Activated T-helper 17 cell treated with anti-CD3 and anti-CD28 coated beads, Interleukin-2, amount 50 U/mL, for 72 hours (primary cell): ENCODE measurements at regions not wholly inside any gene's neighbourhood (a gene's known extent, or its start where the extent isn't known, plus 50 kb on each side); places are given as distances from the start of the nearest gene placed in this dataset.
A peak's percentile ranks its signal among the peaks of the same experiment; 100 is the strongest.

Experiments used
- ATAC-seq: fragments of 150-1000 bp; cut with Tn5 transposase; replicated peaks from 2 replicates; pipeline ENCODE4 v1.10.0; 2021; ENCODE audit warnings: mild to moderate bottlenecking, moderate library complexity
- H3K27ac Mint-ChIP-seq: one replicate; pipeline ENCODE4 v1.8.0; 2022; ENCODE audit warnings: mixed read lengths
- H3K27me3 Mint-ChIP-seq: one replicate; pipeline ENCODE4 v1.8.0; 2022; ENCODE audit warnings: mixed read lengths
- H3K36me3 Mint-ChIP-seq: one replicate; pipeline ENCODE4 v1.8.0; 2022; ENCODE audit warnings: low read depth, mild to moderate bottlenecking, mixed read lengths
- H3K4me1 Mint-ChIP-seq: one replicate; pipeline ENCODE4 v1.8.0; 2022; ENCODE audit warnings: mixed read lengths
- H3K4me3 Mint-ChIP-seq: one replicate; pipeline ENCODE4 v1.8.0; 2022; ENCODE audit warnings: mild to moderate bottlenecking, mixed read lengths
- H3K9me3 Mint-ChIP-seq: one replicate; pipeline ENCODE4 v1.8.0; 2022; ENCODE audit warnings: mixed read lengths

GRCh38 chr6:16956361-16956760 is 145.5 kb upstream of the STMND1 start:
- Mint-ChIP-seq H3K27me3 (peaks cover 23% of the 10 kb centered on the region), H3K27ac (peak overlapping the region; percentile 73), H3K4me1 (peaks cover 18% of the 10 kb centered on the region), H3K36me3 (no peaks in the 10 kb centered on the region), H3K4me3 (peak overlapping the region; percentile 40), H3K9me3 (no peaks in the 10 kb centered on the region)
- ATAC-seq = peak; percentile 89

DNA sequence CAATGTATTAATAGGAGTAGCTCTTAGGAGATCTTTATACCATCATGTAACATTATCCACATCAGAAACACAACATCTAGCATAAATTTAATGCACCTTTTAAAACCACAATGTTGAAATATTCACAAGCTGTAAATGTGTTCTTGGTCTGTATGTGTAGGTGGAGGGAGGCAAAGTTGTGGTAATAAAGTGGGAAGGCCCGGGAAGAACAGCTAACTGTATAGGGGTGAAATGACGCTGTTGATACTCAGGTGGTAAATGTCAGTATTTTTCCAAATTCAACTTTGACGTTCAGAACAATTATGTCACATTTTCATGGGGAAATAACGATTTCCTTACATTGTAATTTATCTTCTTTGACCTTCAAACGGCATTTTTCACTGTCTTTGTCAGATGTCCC is 146.0 kb upstream of the STMND1 start:
- ATAC-seq = peak; percentile 65
- Mint-ChIP-seq H3K4me1 (peaks cover 21% of the 10 kb centered on the region), H3K36me3 (no peaks in the 10 kb centered on the region), H3K27me3 (peaks cover 23% of the 10 kb centered on the region), H3K27ac (peak overlapping the region; percentile 73), H3K4me3 (peak overlapping the region; percentile 40), H3K9me3 (no peaks in the 10 kb centered on the region)

DNA sequence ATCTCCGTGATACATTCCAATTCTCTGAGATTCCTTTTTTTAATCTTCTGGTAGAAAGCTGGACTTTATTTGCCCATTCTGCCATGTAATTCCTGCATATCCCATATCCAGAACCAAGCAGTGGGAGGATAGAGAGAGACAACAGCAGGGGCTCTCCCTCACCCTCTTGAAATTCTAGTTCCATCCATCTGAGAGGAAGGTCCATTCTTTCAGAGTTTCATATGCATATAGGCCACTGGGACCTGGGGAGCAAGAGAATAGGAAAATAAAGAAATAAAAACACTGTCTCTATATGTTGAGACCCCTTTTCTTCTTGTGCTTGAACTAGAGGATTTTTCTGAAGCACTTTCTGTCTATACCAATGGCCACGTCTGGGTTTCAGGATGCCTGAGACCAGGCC is 147.9 kb upstream of the STMND1 start:
- no peak overlapping the region for H3K27ac Mint-ChIP-seq
- no peaks in the 10 kb centered on the region for H3K36me3 Mint-ChIP-seq
- no peak overlapping the region for H3K4me3 Mint-ChIP-seq
- peaks cover 29% of the 10 kb centered on the region for H3K27me3 Mint-ChIP-seq
- no peak for ATAC-seq
- H3K9me3 Mint-ChIP-seq = no peaks in the 10 kb centered on the region
- H3K4me1 Mint-ChIP-seq = peaks cover 23% of the 10 kb centered on the region

- Mint-ChIP-seq H3K9me3 (no peaks in the 10 kb centered on the region), H3K4me3 (no peak overlapping the region), H3K4me1 (peaks cover 23% of the 10 kb centered on the region), H3K27me3 (peaks cover 32% of the 10 kb centered on the region), H3K27ac (no peak overlapping the region), H3K36me3 (no peaks in the 10 kb centered on the region)
- ATAC-seq = no peak
These were observed 148.4 kb upstream of the STMND1 start for GRCh38 chr6:16953446-16953845.

DNA sequence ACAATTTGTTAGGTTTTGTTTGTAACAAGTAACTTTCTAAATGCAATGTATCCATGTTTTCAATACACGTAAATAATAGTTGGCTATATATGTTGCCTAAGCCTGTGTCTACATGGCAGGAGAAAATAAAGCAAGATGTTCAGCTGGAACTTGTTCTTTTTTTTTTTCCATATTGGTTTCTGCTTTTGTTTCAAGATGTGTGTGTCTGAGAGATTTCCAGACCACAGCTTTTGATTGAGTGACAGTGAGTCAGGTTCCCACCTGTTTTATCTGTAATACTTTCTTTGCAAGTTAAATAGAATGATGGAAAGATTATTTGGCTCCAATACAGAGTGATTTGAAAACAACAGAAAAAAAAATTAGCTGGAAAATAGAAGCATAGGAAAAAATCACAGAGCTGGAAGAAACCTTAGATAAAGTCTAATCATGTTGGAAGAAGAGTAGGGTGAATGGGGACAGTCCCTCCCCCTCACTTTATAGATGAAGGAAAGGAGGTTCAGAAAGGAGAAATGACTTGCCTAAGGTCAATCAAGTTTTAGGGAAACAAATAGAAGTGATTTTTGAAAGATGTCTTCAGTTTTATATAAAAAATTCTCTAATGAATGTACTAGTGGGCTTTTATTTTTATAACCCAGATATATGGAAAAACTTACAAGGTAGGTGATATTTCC is 150.9 kb upstream of the STMND1 start:
- ATAC-seq = peak; percentile 82
- peak overlapping the region; percentile 23 for H3K27ac Mint-ChIP-seq
- no peaks in the 10 kb centered on the region for H3K9me3 Mint-ChIP-seq
- H3K27me3 Mint-ChIP-seq = peaks cover 45% of the 10 kb centered on the region
- no peaks in the 10 kb centered on the region for H3K36me3 Mint-ChIP-seq
- peak overlapping the region; percentile 2 for H3K4me3 Mint-ChIP-seq
- peaks cover 21% of the 10 kb centered on the region for H3K4me1 Mint-ChIP-seq

- ATAC-seq = no peak
- no peaks in the 10 kb centered on the region for H3K9me3 Mint-ChIP-seq
- peaks cover 17% of the 10 kb centered on the region for H3K4me1 Mint-ChIP-seq
- no peaks in the 10 kb centered on the region for H3K36me3 Mint-ChIP-seq
- no peak overlapping the region for H3K27ac Mint-ChIP-seq
- H3K27me3 Mint-ChIP-seq = peaks cover 43% of the 10 kb centered on the region
- no peak overlapping the region for H3K4me3 Mint-ChIP-seq
These were observed 151.5 kb upstream of the STMND1 start for GRCh38 chr6:16950302-16950701.

GRCh38 chr6:16949716-16950115 is 152.1 kb upstream of the STMND1 start:
- no peaks in the 10 kb centered on the region for H3K9me3 Mint-ChIP-seq
- peaks cover 17% of the 10 kb centered on the region for H3K4me1 Mint-ChIP-seq
- no peak overlapping the region for H3K27ac Mint-ChIP-seq
- H3K36me3 Mint-ChIP-seq = no peaks in the 10 kb centered on the region
- no peak for ATAC-seq
- H3K27me3 Mint-ChIP-seq = peaks cover 43% of the 10 kb centered on the region
- H3K4me3 Mint-ChIP-seq = no peak overlapping the region

- H3K9me3 Mint-ChIP-seq = no peaks in the 10 kb centered on the region
- no peaks in the 10 kb centered on the region for H3K36me3 Mint-ChIP-seq
- ATAC-seq = no peak
- peaks cover 17% of the 10 kb centered on the region for H3K4me1 Mint-ChIP-seq
- H3K27ac Mint-ChIP-seq = no peak overlapping the region
- H3K4me3 Mint-ChIP-seq = no peak overlapping the region
- H3K27me3 Mint-ChIP-seq = peaks cover 39% of the 10 kb centered on the region
These were observed 153.5 kb upstream of the STMND1 start for GRCh38 chr6:16948396-16948795.

DNA sequence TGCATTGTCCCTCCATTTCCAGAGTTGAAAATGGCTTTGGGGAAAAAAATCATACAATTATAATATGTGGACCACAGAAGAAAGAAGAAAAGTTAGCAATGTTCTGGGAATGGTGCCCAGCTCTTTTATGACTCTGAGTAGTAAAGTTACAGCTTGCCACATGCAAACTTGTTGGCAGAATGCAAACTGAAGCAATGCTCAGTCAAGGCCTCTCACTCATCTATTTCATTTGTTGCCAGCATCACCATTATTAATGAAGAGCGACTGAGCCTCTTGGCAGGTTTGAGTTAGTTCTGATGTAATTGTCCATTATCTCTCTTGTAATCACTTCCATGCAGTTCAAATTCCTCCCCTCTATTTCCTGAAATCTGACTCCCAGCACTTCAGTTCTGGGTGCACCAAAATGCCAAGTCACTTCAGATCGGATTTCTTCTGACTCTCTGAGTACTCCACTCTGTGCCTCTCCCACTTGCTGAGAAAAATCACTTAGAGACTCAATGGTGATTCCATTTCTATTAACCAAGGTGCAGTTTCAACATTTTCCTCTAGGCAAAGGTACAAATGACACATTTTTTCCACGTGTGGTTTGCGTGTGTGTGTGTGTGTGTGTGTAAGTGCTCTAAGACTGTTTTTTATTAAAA is 154.4 kb upstream of the STMND1 start:
- no peak overlapping the region for H3K4me3 Mint-ChIP-seq
- H3K27me3 Mint-ChIP-seq = peaks cover 31% of the 10 kb centered on the region
- H3K27ac Mint-ChIP-seq = no peak overlapping the region
- H3K36me3 Mint-ChIP-seq = no peaks in the 10 kb centered on the region
- peaks cover 17% of the 10 kb centered on the region for H3K4me1 Mint-ChIP-seq
- ATAC-seq = no peak
- no peaks in the 10 kb centered on the region for H3K9me3 Mint-ChIP-seq

GRCh38 chr6:16944596-16944995 is 157.3 kb upstream of the STMND1 start:
- H3K4me3 Mint-ChIP-seq = no peak overlapping the region
- H3K27ac Mint-ChIP-seq = no peak overlapping the region
- H3K27me3 Mint-ChIP-seq = peaks cover 37% of the 10 kb centered on the region
- H3K36me3 Mint-ChIP-seq = no peaks in the 10 kb centered on the region
- no peaks in the 10 kb centered on the region for H3K9me3 Mint-ChIP-seq
- H3K4me1 Mint-ChIP-seq = peaks cover 7% of the 10 kb centered on the region
- ATAC-seq = no peak

- H3K4me3 Mint-ChIP-seq = no peak overlapping the region
- no peaks in the 10 kb centered on the region for H3K36me3 Mint-ChIP-seq
- no peak overlapping the region for H3K27ac Mint-ChIP-seq
- no peaks in the 10 kb centered on the region for H3K9me3 Mint-ChIP-seq
- H3K27me3 Mint-ChIP-seq = peaks cover 32% of the 10 kb centered on the region
- no peak for ATAC-seq
- H3K4me1 Mint-ChIP-seq = no peaks in the 10 kb centered on the region
These were observed 162.0 kb upstream of the STMND1 start for GRCh38 chr6:16939839-16940238.

- H3K4me1 Mint-ChIP-seq = no peaks in the 10 kb centered on the region
- no peaks in the 10 kb centered on the region for H3K9me3 Mint-ChIP-seq
- H3K27ac Mint-ChIP-seq = no peak overlapping the region
- no peak for ATAC-seq
- peaks cover 35% of the 10 kb centered on the region for H3K27me3 Mint-ChIP-seq
- H3K36me3 Mint-ChIP-seq = no peaks in the 10 kb centered on the region
- no peak overlapping the region for H3K4me3 Mint-ChIP-seq
These were observed 162.5 kb upstream of the STMND1 start for GRCh38 chr6:16939351-16939750.

GRCh38 chr6:16936893-16937292 is 165.0 kb upstream of the STMND1 start:
- ATAC-seq = no peak
- no peaks in the 10 kb centered on the region for H3K9me3 Mint-ChIP-seq
- no peak overlapping the region for H3K4me3 Mint-ChIP-seq

DNA sequence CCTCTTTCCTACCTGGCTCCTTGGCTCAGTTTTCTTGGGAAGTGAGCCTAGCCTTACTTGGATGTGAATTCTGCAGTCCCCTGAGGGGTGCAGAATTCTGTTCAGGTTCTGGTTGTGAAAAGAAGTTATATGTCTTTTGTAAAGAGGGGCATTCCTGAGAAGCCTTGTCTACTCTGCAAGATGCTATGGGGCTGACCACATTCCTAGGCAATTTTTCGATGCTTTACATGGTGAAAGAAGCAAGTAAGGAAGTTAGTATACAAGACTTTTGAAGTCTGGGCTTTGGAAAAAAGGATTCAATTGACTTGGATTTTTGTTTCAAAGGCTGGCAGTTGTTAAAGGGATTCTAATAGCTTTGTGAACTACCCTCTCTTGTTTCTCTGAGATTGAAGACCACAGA is 167.9 kb upstream of the STMND1 start:
- Mint-ChIP-seq H3K27me3 (peaks cover 25% of the 10 kb centered on the region), H3K4me1 (no peaks in the 10 kb centered on the region), H3K4me3 (no peak overlapping the region), H3K36me3 (no peaks in the 10 kb centered on the region), H3K27ac (no peak overlapping the region), H3K9me3 (no peaks in the 10 kb centered on the region)
- no peak for ATAC-seq

More at GRCh38 chr6:16936893-16937292, 165.0 kb upstream of the STMND1 start:
- Mint-ChIP-seq H3K27me3 (peaks cover 39% of the 10 kb centered on the region), H3K4me1 (no peaks in the 10 kb centered on the region), H3K36me3 (no peaks in the 10 kb centered on the region), H3K27ac (no peak overlapping the region)

- no peaks in the 10 kb centered on the region for H3K4me1 Mint-ChIP-seq
- peaks cover 24% of the 10 kb centered on the region for H3K27me3 Mint-ChIP-seq
- H3K4me3 Mint-ChIP-seq = no peak overlapping the region
- peak; percentile 29 for ATAC-seq
- H3K9me3 Mint-ChIP-seq = no peaks in the 10 kb centered on the region
- no peak overlapping the region for H3K27ac Mint-ChIP-seq
- H3K36me3 Mint-ChIP-seq = no peaks in the 10 kb centered on the region
These were observed 168.3 kb upstream of the STMND1 start for GRCh38 chr6:16933532-16933931.
